ENCODE measurements at regions not wholly inside any gene's neighbourhood (a gene's known extent, or its start where the extent isn't known, plus 50 kb on each side); places are given as distances from the start of the nearest gene placed in this dataset.

GRCh38 chr10:111766464-111766863 lies 417.1 kb downstream of the GPAM start:
- ATAC-seq: no peak
- no peak for DNase-seq
- no peak overlapping the region for H3K27ac ChIP-seq (ENCODE audit: low read length)
- H3K4me3 ChIP-seq (ENCODE audit: low read length): no peak overlapping the region
- H3K27me3 ChIP-seq (ENCODE audit: control insufficient read depth, insufficient read depth, low read length): no peaks in the 10 kb centered on the region
- no peaks in the 10 kb centered on the region for H3K4me1 ChIP-seq (ENCODE audit: control insufficient read depth, insufficient read depth, low read length)
- intact Hi-C loops (cut with micrococcal nuclease): no loop called here
- H3K4me3 Mint-ChIP-seq: no peak overlapping the region
- WGBS (ENCODE audit: insufficient coverage): 64% methylated on average over 2 of the region's 3 CpGs
- H3K36me3 Mint-ChIP-seq: no peaks in the 10 kb centered on the region
- H3K36me3 ChIP-seq (ENCODE audit: control insufficient read depth, insufficient read depth, low read length): no peaks in the 10 kb centered on the region
- H3K27ac Mint-ChIP-seq: no peak overlapping the region
- H3K27me3 Mint-ChIP-seq (ENCODE audit: low read depth in 2 of 2): no peaks in the 10 kb centered on the region
- no peak for TF ChIP-seq CTCF (IDR thresholded peaks at IDR 0.05)
- peaks cover 0 to 7% of the 10 kb centered on the region in 2 donors for H3K9me3 Mint-ChIP-seq
- no peaks in the 10 kb centered on the region for H3K9me3 ChIP-seq (ENCODE audit: control insufficient read depth, insufficient read depth, low read length)
- no peaks in the 10 kb centered on the region for H3K4me1 Mint-ChIP-seq

- WGBS (ENCODE audit: insufficient coverage): no CpG with 5 or more reads among the region's 1 CpG
- Histone ChIP-seq H3K4me3 (ENCODE audit: low read length) (no peak overlapping the region), H3K36me3 (ENCODE audit: control insufficient read depth, insufficient read depth, low read length) (no peaks in the 10 kb centered on the region), H3K9me3 (ENCODE audit: control insufficient read depth, insufficient read depth, low read length) (no peaks in the 10 kb centered on the region), H3K27me3 (ENCODE audit: control insufficient read depth, insufficient read depth, low read length) (no peaks in the 10 kb centered on the region), H3K4me1 (ENCODE audit: control insufficient read depth, insufficient read depth, low read length) (no peaks in the 10 kb centered on the region), H3K27ac (ENCODE audit: low read length) (no peak overlapping the region)
- H3K27me3 Mint-ChIP-seq (ENCODE audit: low read depth in 2 of 2): no peaks in the 10 kb centered on the region
- peaks cover 0 to 7% of the 10 kb centered on the region in 2 donors for H3K9me3 Mint-ChIP-seq
- ATAC-seq (no peak), DNase-seq (no peak)
- intact Hi-C loops (cut with micrococcal nuclease): no loop called here
- no peaks in the 10 kb centered on the region for H3K4me1 Mint-ChIP-seq
- no peak for TF ChIP-seq CTCF (IDR thresholded peaks at IDR 0.05)
- no peaks in the 10 kb centered on the region for H3K36me3 Mint-ChIP-seq
- H3K4me3 Mint-ChIP-seq: no peak overlapping the region
- H3K27ac Mint-ChIP-seq: no peak overlapping the region
These were observed 415.9 kb downstream of the GPAM start for GRCh38 chr10:111767661-111768060.

GRCh38 chr10:111773950-111774349 lies 409.6 kb downstream of the GPAM start:
- Mint-ChIP-seq H3K27me3 (ENCODE audit: low read depth in 2 of 2) (no peaks in the 10 kb centered on the region), H3K4me3 (no peak overlapping the region), H3K4me1 (no peaks in the 10 kb centered on the region), H3K27ac (no peak overlapping the region), H3K9me3 (peaks cover 0 to 10% of the 10 kb centered on the region in 2 donors), H3K36me3 (no peaks in the 10 kb centered on the region)
- H3K9me3 ChIP-seq (ENCODE audit: control insufficient read depth, insufficient read depth, low read length): no peaks in the 10 kb centered on the region
- no peaks in the 10 kb centered on the region for H3K4me1 ChIP-seq (ENCODE audit: control insufficient read depth, insufficient read depth, low read length)
- no peaks in the 10 kb centered on the region for H3K27me3 ChIP-seq (ENCODE audit: control insufficient read depth, insufficient read depth, low read length)
- WGBS (ENCODE audit: insufficient coverage): 87% methylated on average over 1 of the region's 1 CpG
- no peak overlapping the region for H3K27ac ChIP-seq (ENCODE audit: low read length)
- intact Hi-C loops (cut with micrococcal nuclease): no loop called here
- H3K4me3 ChIP-seq (ENCODE audit: low read length): no peak overlapping the region
- TF ChIP-seq CTCF (IDR thresholded peaks at IDR 0.05): no peak
- ATAC-seq (no peak), DNase-seq (no peak)
- H3K36me3 ChIP-seq (ENCODE audit: control insufficient read depth, insufficient read depth, low read length): no peaks in the 10 kb centered on the region

- Mint-ChIP-seq H3K27me3 (ENCODE audit: low read depth in 2 of 2) (no peaks in the 10 kb centered on the region), H3K4me3 (no peak overlapping the region), H3K36me3 (no peaks in the 10 kb centered on the region), H3K27ac (no peak overlapping the region), H3K9me3 (peaks cover 0 to 11% of the 10 kb centered on the region in 2 donors), H3K4me1 (no peaks in the 10 kb centered on the region)
- DNase-seq (no peak), ATAC-seq (no peak)
- Histone ChIP-seq H3K27ac (ENCODE audit: low read length) (no peak overlapping the region), H3K9me3 (ENCODE audit: control insufficient read depth, insufficient read depth, low read length) (no peaks in the 10 kb centered on the region), H3K4me3 (ENCODE audit: low read length) (no peak overlapping the region), H3K36me3 (ENCODE audit: control insufficient read depth, insufficient read depth, low read length) (no peaks in the 10 kb centered on the region), H3K4me1 (ENCODE audit: control insufficient read depth, insufficient read depth, low read length) (no peaks in the 10 kb centered on the region), H3K27me3 (ENCODE audit: control insufficient read depth, insufficient read depth, low read length) (no peaks in the 10 kb centered on the region)
- WGBS (ENCODE audit: insufficient coverage): 71% methylated on average over 2 of the region's 2 CpGs
- intact Hi-C loops (cut with micrococcal nuclease): no loop called here
- TF ChIP-seq CTCF (IDR thresholded peaks at IDR 0.05): no peak
These were observed 409.1 kb downstream of the GPAM start for GRCh38 chr10:111774486-111774885.
